ENCODE measurements at regions not wholly inside any gene's neighbourhood (a gene's known extent, or its start where the extent isn't known, plus 50 kb on each side); places are given as distances from the start of the nearest gene placed in this dataset.

GRCh38 chrX:480861-481417 lies 94.2 kb upstream of the PPP2R3B start:
- Histone ChIP-seq H4K91ac (replicated peaks; ENCODE audit: insufficient read length, low read length) (no peak overlapping the region), H2BK5ac (ENCODE audit: low read depth, low read length) (no peak overlapping the region), H2BK20ac (ENCODE audit: low read length) (no peak overlapping the region), H3K4me2 (ENCODE audit: insufficient read depth in 1 of 2, low read depth in 2 of 2, low read length in 2 of 2) (no peak overlapping the region), H3K14ac (ENCODE audit: insufficient read length) (no peak overlapping the region), H3K23me2 (ENCODE audit: low read depth, low read length) (no peaks in the 10 kb centered on the region; the same call in 1 of the 2 replicates), H3K27ac (ENCODE audit: low read depth, low read length) (no peak overlapping the region), H3K9me3 (ENCODE audit: insufficient read depth in 2 of 2, low read depth in 1 of 2, low read length in 1 of 2) (no peaks in the 10 kb centered on the region; a peak in 1 of 4 replicates), H4K5ac (ENCODE audit: insufficient read length, low read depth, low read length) (no peak overlapping the region), H4K8ac (ENCODE audit: extremely low read depth, insufficient read depth, low read length) (no peak overlapping the region), H2BK12ac (ENCODE audit: low read depth, low read length) (no peak overlapping the region), H3K18ac (ENCODE audit: extremely low read depth, low read length) (no peak overlapping the region), H3K4ac (replicated peaks; ENCODE audit: insufficient read length, low read depth, low read length) (no peak overlapping the region), H2AK5ac (ENCODE audit: low read depth, low read length) (no peak overlapping the region), H3K4me1 (replicated peaks in 1 of 4; ENCODE audit: control insufficient read depth in 3 of 4, insufficient read depth in 4 of 4, low read length in 3 of 4) (peaks cover 0 to 6% (median 0%) of the 10 kb centered on the region in 4 experiments; a peak in 1 of 7 replicates), H2AFZ (ENCODE audit: low read length) (no peak overlapping the region), H3K36me3 (ENCODE audit: control insufficient read depth in 2 of 4, insufficient read depth in 4 of 4, low read length in 3 of 4) (no peaks in the 10 kb centered on the region), H2BK15ac (ENCODE audit: low read length) (no peak overlapping the region), H3K56ac (replicated peaks; ENCODE audit: insufficient read length, low read depth, low read length) (no peak overlapping the region), H3K79me1 (ENCODE audit: low read depth, low read length) (no peaks in the 10 kb centered on the region), H3K4me3 (ENCODE audit: extremely low read depth in 1 of 4, insufficient read depth in 2 of 4, low read depth in 3 of 4, low read length in 4 of 4) (no peak overlapping the region), H3K23ac (ENCODE audit: insufficient read length) (no peak overlapping the region), H4K20me1 (replicated peaks in 1 of 2; ENCODE audit: control insufficient read depth in 1 of 2, insufficient read depth in 2 of 2, low read length in 2 of 2) (no peaks in the 10 kb centered on the region), H3K9ac (replicated peaks in 1 of 4; ENCODE audit: extremely low read depth in 1 of 4, low read depth in 3 of 4, low read length in 3 of 4) (no peak overlapping the region), H3K27me3 (replicated peaks in 1 of 4; ENCODE audit: control insufficient read depth in 3 of 4, extremely low read depth in 1 of 4, insufficient read depth in 3 of 4, low read length in 3 of 4) (no peaks in the 10 kb centered on the region; a peak in 1 of 7 replicates), H2BK120ac (replicated peaks; ENCODE audit: low read depth, low read length) (no peak overlapping the region), H3K79me2 (ENCODE audit: control insufficient read depth in 1 of 2, insufficient read depth in 2 of 2, low read length in 2 of 2) (no peaks in the 10 kb centered on the region)
- DNase-seq (ENCODE audit: low read depth in 1 of 2, low spot score in 2 of 2) (no peak), FAIRE-seq (no peak)
- 90% methylated on average over 7 of the region's 7 CpGs; no CpG with 5 or more reads in 1 of the 2 experiments for WGBS, 2 experiments (ENCODE audit: extremely low coverage in 1 of 2, insufficient coverage in 1 of 2, insufficient read length in 1 of 2, insufficient replicate concordance in 2 of 2, low coverage in 1 of 2, low lambda C conversion rate in 2 of 2, missing lambda C conversion rate in 1 of 2)
- POLR2A ChIA-PET (ENCODE audit: partially characterized antibody), result no interaction called here
- CTCF ChIA-PET (ENCODE audit: partially characterized antibody), result no interaction called here
- TF ChIP-seq CEBPB (IDR thresholded peaks at IDR 0.05; ENCODE audit: low read depth, low read length), result no peak
- no peak for TF ChIP-seq EGR1 (IDR thresholded peaks at IDR 0.05; ENCODE audit: borderline replicate concordance, low read depth, low read length)
- TF ChIP-seq CHD1 (IDR thresholded peaks at IDR 0.05; ENCODE audit: low read depth, low read length), result no peak
- no peak for TF ChIP-seq RFX5 (IDR thresholded peaks at IDR 0.05; ENCODE audit: borderline replicate concordance, low read depth, low read length)
- no peak for TF ChIP-seq POLR2AphosphoS5 (IDR thresholded peaks at IDR 0.05; ENCODE audit: low read depth, low read length)
- TF ChIP-seq TCF12 (IDR thresholded peaks at IDR 0.05; ENCODE audit: low read depth, low read length), result no peak
- TF ChIP-seq YY1 (IDR thresholded peaks at IDR 0.05; ENCODE audit: low read depth, low read length), result no peak
- TF ChIP-seq SRF (IDR thresholded peaks at IDR 0.05; ENCODE audit: low read depth, low read length), result no peak
